Type B pancreatic cell (in vitro differentiated cells): ENCODE measurements at regions not wholly inside any gene's neighbourhood (a gene's known extent, or its start where the extent isn't known, plus 50 kb on each side); places are given as distances from the start of the nearest gene placed in this dataset.

ENCODE experiments used
- DNase-seq: peaks from one replicate; pipeline ENCODE4 v3.0.0; 2021; ENCODE audit warnings: mixed read lengths; ENCODE audit not compliant: unreplicated experiment; ENCODE audit errors: extremely low spot score
- H3K27ac Mint-ChIP-seq: 2 replicates; pipeline ENCODE4 v1.8.0; 2021; ENCODE audit warnings: mild to moderate bottlenecking, mixed read lengths
- H3K27me3 Mint-ChIP-seq: 2 replicates; pipeline ENCODE4 v1.8.0; 2021; ENCODE audit warnings: mixed read lengths
- H3K36me3 Mint-ChIP-seq: 2 replicates; pipeline ENCODE4 v1.8.0; 2021; ENCODE audit warnings: mixed read lengths
- H3K4me1 Mint-ChIP-seq: one replicate; pipeline ENCODE4 v1.8.0; 2021; ENCODE audit warnings: mixed read lengths; ENCODE audit not compliant: unreplicated experiment
- H3K4me3 Mint-ChIP-seq: 2 replicates; pipeline ENCODE4 v1.8.0; 2021; ENCODE audit warnings: mild to moderate bottlenecking, mixed read lengths
- H3K9me3 Mint-ChIP-seq: 2 replicates; pipeline ENCODE4 v1.8.0; 2021; ENCODE audit warnings: mixed read lengths
- CTCF ChIP-seq: fragments of 200-600 bp; sonication (generic); conservative IDR thresholded peaks from 2 replicates; pipeline ENCODE4 v1.5.0; 2021; ENCODE audit warnings: antibody characterized with exemption, mild to moderate bottlenecking

DNA sequence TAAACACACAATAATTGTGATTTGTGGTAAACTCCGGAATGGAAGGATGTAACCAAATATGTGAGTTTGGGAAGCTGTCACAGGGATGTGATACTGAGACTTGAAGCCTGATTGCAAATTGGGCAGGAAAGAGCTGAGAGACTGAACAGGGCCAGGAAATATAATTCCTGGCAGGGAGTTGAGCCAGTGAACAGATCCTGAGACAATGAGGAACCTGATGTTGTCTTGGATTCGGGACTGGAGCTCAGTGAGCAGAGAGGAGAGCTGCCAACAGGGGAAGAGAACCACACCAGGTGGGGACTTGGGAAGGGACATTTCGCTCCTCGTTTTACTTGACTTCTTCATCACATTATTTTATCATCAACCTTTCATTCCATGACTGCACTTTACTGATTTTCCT, 386.0 kb downstream of the TLL1 start:
- Mint-ChIP-seq H3K4me3 (no peak overlapping the region), H3K27ac (no peak overlapping the region), H3K9me3 (no peaks in the 10 kb centered on the region), H3K4me1 (no peaks in the 10 kb centered on the region), H3K27me3 (no peaks in the 10 kb centered on the region), H3K36me3 (no peaks in the 10 kb centered on the region)
- no peak for TF ChIP-seq CTCF
- no peak for DNase-seq

GRCh38 chr4:166274136-166274761, 401.2 kb downstream of the TLL1 start:
- H3K4me1 Mint-ChIP-seq = no peaks in the 10 kb centered on the region
- DNase-seq = no peak
- no peak for TF ChIP-seq CTCF
- H3K36me3 Mint-ChIP-seq = no peaks in the 10 kb centered on the region
- no peak overlapping the region for H3K4me3 Mint-ChIP-seq
- H3K9me3 Mint-ChIP-seq = no peaks in the 10 kb centered on the region
- H3K27ac Mint-ChIP-seq = no peak overlapping the region
- no peaks in the 10 kb centered on the region for H3K27me3 Mint-ChIP-seq

DNA sequence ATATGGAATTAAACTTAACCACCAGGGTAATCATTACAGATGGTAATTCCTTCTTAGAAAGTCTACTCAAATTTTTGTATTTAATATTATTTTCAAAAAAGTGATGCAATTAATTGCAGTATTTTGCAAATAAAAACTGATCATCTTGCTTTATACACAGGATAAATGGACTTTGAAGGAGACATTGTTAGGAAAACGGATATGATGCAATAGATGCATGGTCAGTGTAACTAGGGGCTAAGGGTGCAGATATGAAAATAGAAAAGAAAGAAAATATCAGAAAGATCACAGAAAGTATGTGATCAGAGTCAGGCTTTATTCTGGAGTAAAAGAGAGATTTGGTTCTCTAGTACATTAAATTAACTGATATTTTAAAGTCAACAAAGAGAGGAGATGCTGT, 401.7 kb downstream of the TLL1 start:
- no peaks in the 10 kb centered on the region for H3K36me3 Mint-ChIP-seq
- no peak overlapping the region for H3K4me3 Mint-ChIP-seq
- H3K27ac Mint-ChIP-seq = no peak overlapping the region
- H3K27me3 Mint-ChIP-seq = no peaks in the 10 kb centered on the region
- no peaks in the 10 kb centered on the region for H3K9me3 Mint-ChIP-seq
- DNase-seq = no peak
- TF ChIP-seq CTCF = no peak
- no peaks in the 10 kb centered on the region for H3K4me1 Mint-ChIP-seq

DNA sequence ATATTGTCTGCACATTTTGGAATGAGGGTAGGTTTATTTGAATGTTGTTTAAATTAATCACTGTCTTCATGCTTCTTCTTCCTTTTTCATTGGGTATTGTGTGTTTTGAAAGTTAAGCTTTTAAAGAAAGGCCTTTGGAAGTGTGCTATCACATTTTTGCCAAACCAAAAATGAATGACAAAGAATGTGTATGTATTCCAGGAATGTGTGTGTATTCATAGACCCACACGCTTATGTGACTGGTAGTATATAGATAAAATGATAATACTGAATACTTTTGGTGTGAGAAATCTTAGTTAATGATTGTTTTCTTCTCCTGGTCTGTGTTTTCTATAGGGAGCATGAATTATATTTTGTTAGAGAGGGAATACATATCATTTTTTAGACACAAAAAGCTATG, 404.4 kb downstream of the TLL1 start:
- no peak for DNase-seq
- no peaks in the 10 kb centered on the region for H3K36me3 Mint-ChIP-seq
- no peaks in the 10 kb centered on the region for H3K4me1 Mint-ChIP-seq
- H3K9me3 Mint-ChIP-seq = no peaks in the 10 kb centered on the region
- no peak overlapping the region for H3K4me3 Mint-ChIP-seq
- no peak overlapping the region for H3K27ac Mint-ChIP-seq
- no peaks in the 10 kb centered on the region for H3K27me3 Mint-ChIP-seq
- TF ChIP-seq CTCF = no peak

DNA sequence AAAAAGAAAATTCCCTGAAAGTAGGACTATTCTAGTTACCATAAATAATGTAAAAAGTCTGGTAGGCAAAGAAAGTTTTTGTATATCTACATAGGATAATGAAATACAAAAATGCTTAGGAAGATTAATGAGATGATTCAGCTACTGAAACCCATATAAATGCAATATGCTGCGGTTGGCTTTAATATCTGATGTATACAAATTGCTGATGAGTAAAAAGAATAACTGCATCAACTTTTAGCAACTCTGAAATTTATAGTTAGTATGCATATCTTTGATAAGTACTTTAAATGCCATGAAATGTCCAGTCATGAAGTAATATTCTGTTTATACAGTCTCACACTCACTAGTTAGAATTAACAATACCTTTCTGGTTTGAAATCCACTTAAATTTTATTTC, 404.8 kb downstream of the TLL1 start:
- Mint-ChIP-seq H3K27me3 (no peaks in the 10 kb centered on the region), H3K27ac (no peak overlapping the region), H3K36me3 (no peaks in the 10 kb centered on the region), H3K9me3 (no peaks in the 10 kb centered on the region), H3K4me3 (no peak overlapping the region), H3K4me1 (no peaks in the 10 kb centered on the region)
- no peak for DNase-seq
- TF ChIP-seq CTCF = no peak

- H3K9me3 Mint-ChIP-seq = no peaks in the 10 kb centered on the region
- no peak overlapping the region for H3K4me3 Mint-ChIP-seq
- TF ChIP-seq CTCF = no peak
- H3K4me1 Mint-ChIP-seq = no peaks in the 10 kb centered on the region
- no peaks in the 10 kb centered on the region for H3K36me3 Mint-ChIP-seq
- DNase-seq = no peak
- H3K27ac Mint-ChIP-seq = no peak overlapping the region
- no peaks in the 10 kb centered on the region for H3K27me3 Mint-ChIP-seq
These were observed 406.2 kb downstream of the TLL1 start for GRCh38 chr4:166279261-166279660.
